K562 (cell line): ENCODE measurements at regions not wholly inside any gene's neighbourhood (a gene's known extent, or its start where the extent isn't known, plus 50 kb on each side); places are given as distances from the start of the nearest gene placed in this dataset.

Experiments
- ATAC-seq: fragments of 200-7000 bp; cut with Tn5 transposase; 3 replicates; pipeline ENCODE4 v1.9.1; 2020; ENCODE audit warnings: moderate library complexity
- BruUV-seq: library from RNA; stranded (reverse); fragments of 400-500 nt; replicated peaks from 2 replicates; lab custom pipeline; 2021; lab: Mats Ljungman, UMichigan
- CTCF ChIA-PET: fragments of 300-600 bp; formaldehyde crosslinking; extraction: SDS; loops from one replicate; lab custom pipeline; 2021; ENCODE audit warnings: low intra/inter-chr PET ratio; lab: Yijun Ruan, JAX
- POLR2A ChIA-PET: fragments of 300-600, 350-650 bp; sonication (Branson Sonifier 250); formaldehyde crosslinking; extraction: SDS; loops from one replicate; lab custom pipeline; 2021; ENCODE audit warnings: antibody characterized with exemption, inconsistent platforms; lab: Yijun Ruan, JAX
- DNase-seq, 4 experiments: peaks; one replicate each; pipeline versions ENCODE4 v3.0.0 to v3.0.0-alpha.2; 2011 to 2018; ENCODE audit warnings: low spot score in 3 of 4, mixed read lengths in 3 of 4; ENCODE audit errors: extremely low read depth in 1 of 4
- FAIRE-seq: peaks from 2 replicates; lab custom pipeline; 2011; peaks lifted over from hg19 to GRCh38; lab: Jason Lieb, UNC
- H2AFZ ChIP-seq: 2 replicates; pipeline ENCODE4 v1.6.0; 2011; ENCODE audit warnings: low read depth, low read length, control low read depth, inconsistent platforms
- H3K27ac ChIP-seq: fragments of 200-600 bp; 3 replicates; pipeline ENCODE4 v1.8.0; 2011; ENCODE audit warnings: low read depth, mild to moderate bottlenecking, control low read depth, inconsistent platforms, low read length, moderate library complexity, mixed read lengths; ENCODE audit errors: extremely low read depth
- H3K27me3 ChIP-seq, 2 experiments: fragments of 300-600 bp in 1 of 2; 2 replicates in 1 of 2; 3 replicates in 1 of 2; pipeline versions ENCODE4 v1.6.0 to v1.8.0; 2011; ENCODE audit warnings: inconsistent platforms in 2 of 2, low read length in 2 of 2, mild to moderate bottlenecking in 1 of 2, mixed read lengths in 1 of 2, moderate library complexity in 1 of 2; ENCODE audit not compliant: control insufficient read depth in 2 of 2, insufficient read depth in 2 of 2
- H3K36me3 ChIP-seq: fragments of 300-600 bp; 3 replicates; pipeline ENCODE4 v1.8.0; 2011; ENCODE audit warnings: mild to moderate bottlenecking, low read length, inconsistent platforms; ENCODE audit not compliant: control insufficient read depth, insufficient read depth
- H3K4me1 ChIP-seq, 2 experiments: fragments of 200-600 bp in 1 of 2; replicated peaks in 1 of 2; 2 replicates in 1 of 2; 3 replicates in 1 of 2; pipeline versions ENCODE4 v1.5.1 to v1.8.0; 2011; ENCODE audit warnings: inconsistent platforms in 2 of 2, low read length in 2 of 2, mild to moderate bottlenecking in 1 of 2, mixed read lengths in 1 of 2, moderate library complexity in 1 of 2; ENCODE audit not compliant: control insufficient read depth in 2 of 2, insufficient read depth in 2 of 2
- H3K4me2 ChIP-seq: 2 replicates; pipeline ENCODE4 v1.6.1; 2011; ENCODE audit warnings: low read length, control low read depth, inconsistent platforms, mixed read lengths; ENCODE audit not compliant: insufficient read depth
- H3K4me3 ChIP-seq: fragments of 200-600 bp; sonication (generic), shearing (Covaris generic); 2 replicates; pipeline ENCODE4 v1.5.1; 2016; ENCODE audit warnings: control low read depth, inconsistent platforms
- H3K79me2 ChIP-seq: fragments of 200-600 bp; 3 replicates; pipeline ENCODE4 v1.8.0; 2011; ENCODE audit warnings: low read length, inconsistent platforms; ENCODE audit not compliant: control insufficient read depth, insufficient read depth
- H3K9ac ChIP-seq, 2 experiments: 2 replicates each; pipeline versions ENCODE4 v1.6.0 to v1.6.1; 2011; ENCODE audit warnings: low read depth in 2 of 2, low read length in 2 of 2, control low read depth in 1 of 2, inconsistent platforms in 1 of 2, mild to moderate bottlenecking in 1 of 2, mixed read lengths in 1 of 2; ENCODE audit not compliant: insufficient read depth in 1 of 2
- H3K9me1 ChIP-seq: one replicate; pipeline ENCODE4 v1.6.0; 2011; ENCODE audit warnings: inconsistent platforms, mild to moderate bottlenecking, low read length, moderate library complexity; ENCODE audit not compliant: control insufficient read depth, insufficient read depth
- H3K9me3 ChIP-seq: replicated peaks from 2 replicates; pipeline ENCODE4 v1.5.1; 2011; ENCODE audit warnings: low read depth, low read length, inconsistent platforms; ENCODE audit not compliant: control insufficient read depth, insufficient read depth
- H4K20me1 ChIP-seq: replicated peaks from 2 replicates; pipeline ENCODE4 v1.6.1; 2011; ENCODE audit warnings: low read length, inconsistent platforms, mixed read lengths; ENCODE audit not compliant: control insufficient read depth, insufficient read depth
- CREBBP ChIP-seq: IDR thresholded peaks from one replicate; pipeline ENCODE4 v1.6.1; 2012; ENCODE audit warnings: low read depth, mild to moderate bottlenecking, control low read depth, inconsistent platforms, low read length
- CTBP1 ChIP-seq: fragments of 450-650 bp; IDR thresholded peaks from 2 replicates; pipeline ENCODE4 v1.6.1; 2016; ENCODE audit warnings: borderline replicate concordance
- GTF2F1 ChIP-seq: IDR thresholded peaks from 2 replicates; pipeline ENCODE4 v1.6.1; 2011; ENCODE audit warnings: low read depth, low read length, improper control_type of control experiment
- HDAC8 ChIP-seq: fragments of 450-650 bp; IDR thresholded peaks from 2 replicates; pipeline ENCODE4 v1.6.1; 2016; ENCODE audit warnings: mild to moderate bottlenecking, missing genetic modification characterization, moderate library complexity, missing compliant biosample characterization
- JUNB ChIP-seq: fragments of 450-650 bp; formaldehyde crosslinking; conservative IDR thresholded peaks from 2 replicates; pipeline ENCODE4 v1.4.0; 2020; ENCODE audit warnings: mild to moderate bottlenecking
- KHSRP ChIP-seq: fragments of 450-650 bp; IDR thresholded peaks from 2 replicates; pipeline ENCODE4 v1.6.1; 2017
- ZKSCAN8 ChIP-seq: fragments of 200-800 bp; sonication (Bioruptor generic); IDR thresholded peaks from 2 replicates; pipeline ENCODE4 v1.6.1; 2016; ENCODE audit warnings: missing genetic modification characterization, missing compliant biosample characterization
- ZNF785 ChIP-seq: fragments of 250-450 bp; sonication (Bioruptor Pico); IDR thresholded peaks from 2 replicates; pipeline ENCODE4 v1.4.0; 2020; ENCODE audit warnings: mild to moderate bottlenecking
- WGBS: fragments of 100-300 bp; shearing (Covaris generic); methylation state at CpG from one replicate; pipeline ENCODE4 v1.1.6; 2016; ENCODE audit warnings: low coverage, mixed read lengths; ENCODE audit not compliant: insufficient coverage; ENCODE audit errors: missing lambda C conversion rate; 5-methylcytosine and 5-hydroxymethylcytosine counted together
- in situ Hi-C: fragments of 300-500 bp; cut with MboI; formaldehyde crosslinking; loops from 4 replicates; pipeline ENCODE4 v1.15.0; 2018; ENCODE audit warnings: inconsistent platforms, mixed read lengths
- intact Hi-C: fragments of 100-400 bp; cut with micrococcal nuclease; formaldehyde crosslinking; loops from 2 replicates; pipeline ENCODE4 v1.14.2; 2022
- TF ChIP-seq, protein P1 (sequence below), 2 experiments: fragments of 450-650 bp; formaldehyde crosslinking in 1 of 2; IDR thresholded peaks; 2 replicates each; pipeline versions ENCODE4 v1.4.0 to v1.6.1; 2014 to 2020; ENCODE audit warnings: mild to moderate bottlenecking in 2 of 2, borderline replicate concordance in 1 of 2, low read depth in 1 of 2

DNA sequence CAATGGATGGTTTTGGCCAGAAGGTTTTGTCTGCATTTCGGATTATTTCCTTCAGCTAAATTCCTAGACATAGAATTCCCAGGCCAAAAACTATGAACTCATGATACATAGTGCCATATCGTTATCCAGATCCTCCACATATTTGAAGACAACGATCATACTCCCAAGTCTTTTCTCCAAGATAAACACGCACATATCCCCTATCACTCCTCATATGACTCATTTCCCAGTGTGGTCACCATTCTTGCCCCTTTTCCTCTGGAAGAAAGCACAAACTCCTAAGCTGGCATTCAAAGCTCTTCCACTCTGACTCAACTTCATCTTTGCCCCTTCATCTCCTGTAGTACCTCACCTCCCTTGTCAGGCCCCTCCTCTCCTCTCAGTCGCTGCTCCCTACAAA is 277.6 kb downstream of the PLPP3 start:
- no peaks in the 10 kb centered on the region for H3K27me3 ChIP-seq
- H3K27ac ChIP-seq = no peak overlapping the region
- no peak overlapping the region for H3K9ac ChIP-seq
- ChIA-PET CTCF (no interaction called here), POLR2A (no interaction called here)
- ATAC-seq (no peak), FAIRE-seq (no peak), DNase-seq (no peak)
- in situ Hi-C loops = no loop called here
- WGBS = 0% methylated on average over 5 of the region's 5 CpGs
- H3K9me3 ChIP-seq = no peaks in the 10 kb centered on the region
- no peaks in the 10 kb centered on the region for H3K9me1 ChIP-seq
- H3K79me2 ChIP-seq = no peaks in the 10 kb centered on the region
- intact Hi-C loops = no loop called here
- H3K4me1 ChIP-seq = no peaks in the 10 kb centered on the region
- H4K20me1 ChIP-seq = no peaks in the 10 kb centered on the region
- no peak overlapping the region for H2AFZ ChIP-seq
- TF ChIP-seq, protein P1, sequence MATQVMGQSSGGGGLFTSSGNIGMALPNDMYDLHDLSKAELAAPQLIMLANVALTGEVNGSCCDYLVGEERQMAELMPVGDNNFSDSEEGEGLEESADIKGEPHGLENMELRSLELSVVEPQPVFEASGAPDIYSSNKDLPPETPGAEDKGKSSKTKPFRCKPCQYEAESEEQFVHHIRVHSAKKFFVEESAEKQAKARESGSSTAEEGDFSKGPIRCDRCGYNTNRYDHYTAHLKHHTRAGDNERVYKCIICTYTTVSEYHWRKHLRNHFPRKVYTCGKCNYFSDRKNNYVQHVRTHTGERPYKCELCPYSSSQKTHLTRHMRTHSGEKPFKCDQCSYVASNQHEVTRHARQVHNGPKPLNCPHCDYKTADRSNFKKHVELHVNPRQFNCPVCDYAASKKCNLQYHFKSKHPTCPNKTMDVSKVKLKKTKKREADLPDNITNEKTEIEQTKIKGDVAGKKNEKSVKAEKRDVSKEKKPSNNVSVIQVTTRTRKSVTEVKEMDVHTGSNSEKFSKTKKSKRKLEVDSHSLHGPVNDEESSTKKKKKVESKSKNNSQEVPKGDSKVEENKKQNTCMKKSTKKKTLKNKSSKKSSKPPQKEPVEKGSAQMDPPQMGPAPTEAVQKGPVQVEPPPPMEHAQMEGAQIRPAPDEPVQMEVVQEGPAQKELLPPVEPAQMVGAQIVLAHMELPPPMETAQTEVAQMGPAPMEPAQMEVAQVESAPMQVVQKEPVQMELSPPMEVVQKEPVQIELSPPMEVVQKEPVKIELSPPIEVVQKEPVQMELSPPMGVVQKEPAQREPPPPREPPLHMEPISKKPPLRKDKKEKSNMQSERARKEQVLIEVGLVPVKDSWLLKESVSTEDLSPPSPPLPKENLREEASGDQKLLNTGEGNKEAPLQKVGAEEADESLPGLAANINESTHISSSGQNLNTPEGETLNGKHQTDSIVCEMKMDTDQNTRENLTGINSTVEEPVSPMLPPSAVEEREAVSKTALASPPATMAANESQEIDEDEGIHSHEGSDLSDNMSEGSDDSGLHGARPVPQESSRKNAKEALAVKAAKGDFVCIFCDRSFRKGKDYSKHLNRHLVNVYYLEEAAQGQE (IDR thresholded peaks at IDR 0.05; ENCODE audit: borderline replicate concordance) = no peak
- TF ChIP-seq, protein P1 (CRISPR knock-in tag; IDR thresholded peaks at IDR 0.05; ENCODE audit: low read depth) = no peak
- no peak for TF ChIP-seq ZKSCAN8 (CRISPR knock-in tag)
- no peak for TF ChIP-seq JUNB (CRISPR knock-in tag)
- TF ChIP-seq CTBP1 = no peak
- TF ChIP-seq KHSRP = no peak
- TF ChIP-seq CREBBP = no peak
- TF ChIP-seq ZNF785 (CRISPR knock-in tag) = no peak
- no peak for TF ChIP-seq GTF2F1
- no peak for TF ChIP-seq HDAC8 (tag)
- no peak overlapping the region for H3K4me2 ChIP-seq
- no TSS peak for BruUV-seq
- H3K36me3 ChIP-seq = no peaks in the 10 kb centered on the region
- no peak overlapping the region for H3K4me3 ChIP-seq
